GM12878 (cell line): ENCODE measurements at regions not wholly inside any gene's neighbourhood (a gene's known extent, or its start where the extent isn't known, plus 50 kb on each side); places are given as distances from the start of the nearest gene placed in this dataset.

Source experiments
- ATAC-seq: fragments of 200-7000 bp; cut with Tn5 transposase; 3 replicates; pipeline ENCODE4 v1.9.1; 2020; ENCODE audit warnings: mild to moderate bottlenecking, moderate library complexity
- BruUV-seq: library from RNA; stranded (reverse); fragments of 400-500 nt; replicated peaks from 2 replicates; lab custom pipeline; 2021; lab: Mats Ljungman, UMichigan
- CTCF ChIA-PET: fragments of 300-600 bp; sonication (Branson Sonifier 250); formaldehyde crosslinking; extraction: SDS; loops from one replicate; lab custom pipeline; 2021; ENCODE audit warnings: inconsistent platforms; lab: Yijun Ruan, JAX
- POLR2A ChIA-PET: fragments of 350-600 bp; formaldehyde crosslinking; extraction: SDS; loops from one replicate; lab custom pipeline; 2021; ENCODE audit warnings: inconsistent platforms; lab: Charles Lee
- RAD21 ChIA-PET: fragments of 300-600 bp; sonication (Branson Sonifier 250); formaldehyde crosslinking; loops from one replicate; lab custom pipeline; 2023; ENCODE audit warnings: antibody characterized with exemption; ENCODE audit not compliant: unreplicated experiment; lab: Charles Lee
- SMC1A ChIA-PET: fragments of 300-600 bp; sonication (Branson Sonifier 250); formaldehyde crosslinking; loops from one replicate; lab custom pipeline; 2023; ENCODE audit not compliant: unreplicated experiment, uncharacterized antibody; lab: Charles Lee
- DNase-seq: peaks from one replicate; pipeline ENCODE4 v3.0.0-alpha.2; 2011; ENCODE audit warnings: low read depth, low spot score
- FAIRE-seq: peaks from 3 replicates; lab custom pipeline; 2011; peaks lifted over from hg19 to GRCh38; lab: Jason Lieb, UNC
- H2AFZ ChIP-seq: 2 replicates; pipeline ENCODE4 v1.6.0; 2011; ENCODE audit warnings: low read depth, low read length, control low read depth; ENCODE audit not compliant: control insufficient read depth
- H3K27ac ChIP-seq: 2 replicates; pipeline ENCODE4 v1.5.1; 2011; ENCODE audit warnings: control low read depth; ENCODE audit not compliant: control insufficient read depth, insufficient read depth
- H3K27me3 ChIP-seq, 2 experiments: replicated peaks in 1 of 2; 2 replicates each; pipeline versions ENCODE4 v1.6.0 to v1.6.1; 2011; ENCODE audit warnings: low read length in 1 of 2; ENCODE audit not compliant: control insufficient read depth in 2 of 2, insufficient read depth in 2 of 2
- H3K36me3 ChIP-seq, 2 experiments: 2 replicates each; pipeline ENCODE4 v1.5.1; 2011; ENCODE audit warnings: low read length in 1 of 2; ENCODE audit not compliant: control insufficient read depth in 2 of 2, insufficient read depth in 2 of 2
- H3K4me1 ChIP-seq: 2 replicates; pipeline ENCODE4 v1.6.1; 2011; ENCODE audit warnings: mild to moderate bottlenecking, low read length, moderate library complexity, mixed read lengths; ENCODE audit not compliant: control insufficient read depth, insufficient read depth
- H3K4me2 ChIP-seq: 2 replicates; pipeline ENCODE4 v1.6.0; 2011; ENCODE audit warnings: control low read depth; ENCODE audit not compliant: control insufficient read depth, insufficient read depth
- H3K4me3 ChIP-seq: fragments of 200-600 bp; sonication (generic); 2 replicates; pipeline ENCODE4 v1.5.1; 2016
- H3K79me2 ChIP-seq: 2 replicates; pipeline ENCODE4 v1.6.0; 2011; ENCODE audit warnings: low read length; ENCODE audit not compliant: control insufficient read depth, insufficient read depth
- H3K9ac ChIP-seq: 2 replicates; pipeline ENCODE4 v1.8.0; 2011; ENCODE audit warnings: low read length, control low read depth, mixed read lengths; ENCODE audit not compliant: control insufficient read depth, insufficient read depth
- H3K9me3 ChIP-seq: replicated peaks from 3 replicates; pipeline ENCODE4 v1.5.1; 2011; ENCODE audit warnings: mild to moderate bottlenecking, low read length; ENCODE audit not compliant: control insufficient read depth, insufficient read depth
- H4K20me1 ChIP-seq: 2 replicates; pipeline ENCODE4 v1.6.0; 2011; ENCODE audit not compliant: control insufficient read depth, insufficient read depth
- CREB1 ChIP-seq: IDR thresholded peaks from 2 replicates; pipeline ENCODE4 v1.6.1; 2012; ENCODE audit warnings: low read depth, mild to moderate bottlenecking, inconsistent platforms
- ETV6 ChIP-seq, 2 experiments: fragments of 450-650 bp in 1 of 2; IDR thresholded peaks in 1 of 2; conservative IDR thresholded peaks in 1 of 2; 2 replicates each; pipeline ENCODE4 v1.6.1; 2014; ENCODE audit warnings: antibody characterized with exemption in 1 of 2, borderline replicate concordance in 1 of 2, low read depth in 1 of 2, mild to moderate bottlenecking in 1 of 2, moderate library complexity in 1 of 2
- HCFC1 ChIP-seq: fragments of 150-350 bp; IDR thresholded peaks from 2 replicates; pipeline ENCODE4 v1.6.1; 2014; ENCODE audit warnings: low read length
- MEF2B ChIP-seq: fragments of 450-650 bp; IDR thresholded peaks from 2 replicates; pipeline ENCODE4 v1.6.1; 2018; ENCODE audit warnings: mild to moderate bottlenecking, moderate library complexity; ENCODE audit not compliant: partially characterized antibody, poor library complexity, severe bottlenecking
- NFYA ChIP-seq: IDR thresholded peaks from 2 replicates; pipeline ENCODE4 v1.6.1; 2011; ENCODE audit warnings: low read depth, mild to moderate bottlenecking, low read length, improper control_type of control experiment, borderline replicate concordance
- NR2C1 ChIP-seq: fragments of 450-650 bp; IDR thresholded peaks from 2 replicates; pipeline ENCODE4 v1.6.1; 2017; ENCODE audit warnings: antibody characterized with exemption, mild to moderate bottlenecking, moderate library complexity
- NRF1 ChIP-seq: conservative IDR thresholded peaks from 2 replicates; pipeline ENCODE4 v1.6.1; 2011; ENCODE audit warnings: mild to moderate bottlenecking, low read depth, low read length, improper control_type of control experiment
- PKNOX1 ChIP-seq: fragments of 450-650 bp; IDR thresholded peaks from 2 replicates; pipeline ENCODE4 v1.6.1; 2016; ENCODE audit warnings: mild to moderate bottlenecking
- RFX5 ChIP-seq: IDR thresholded peaks from 2 replicates; pipeline ENCODE4 v1.6.1; 2011; ENCODE audit warnings: low read depth, low read length, improper control_type of control experiment
- SREBF1 ChIP-seq: IDR thresholded peaks from 2 replicates; pipeline ENCODE4 v1.6.1; 2012; ENCODE audit warnings: mild to moderate bottlenecking, low read length
- SUPT20H ChIP-seq: IDR thresholded peaks from 2 replicates; pipeline ENCODE4 v1.6.1; 2011; ENCODE audit warnings: low read depth, mild to moderate bottlenecking, low read length, moderate library complexity, borderline replicate concordance; ENCODE audit not compliant: control insufficient read depth
- TCF12 ChIP-seq: IDR thresholded peaks from 2 replicates; pipeline ENCODE4 v1.6.1; 2011; ENCODE audit warnings: low read depth, mild to moderate bottlenecking, low read length
- ZNF274 ChIP-seq: IDR thresholded peaks from one replicate; pipeline ENCODE4 v1.8.0; 2011; ENCODE audit not compliant: insufficient read length, insufficient read depth
- whole genome bisulfite sequencing: methylation state at CpG from one replicate; pipeline ENCODE4 v1.1.6; 2016; ENCODE audit warnings: low lambda C conversion rate; ENCODE audit not compliant: insufficient replicate concordance, insufficient coverage; ENCODE audit errors: missing lambda C conversion rate; 5-methylcytosine and 5-hydroxymethylcytosine counted together
- in situ Hi-C: fragments of 300-500 bp; cut with MboI; formaldehyde crosslinking; loops from 9 replicates; pipeline ENCODE4 v1.14.3; 2018; ENCODE audit warnings: mixed read lengths
- intact Hi-C: fragments of 100-400 bp; cut with micrococcal nuclease; formaldehyde crosslinking; loops from one replicate; pipeline ENCODE4 v1.14.2; 2022; ENCODE audit not compliant: unreplicated experiment
- TF ChIP-seq, protein P1 (sequence below): IDR thresholded peaks from 2 replicates; pipeline ENCODE4 v1.6.1; 2011; ENCODE audit warnings: borderline replicate concordance, low read depth, mild to moderate bottlenecking, moderate library complexity, mixed read lengths, low read length; ENCODE audit not compliant: insufficient read depth; ENCODE audit errors: extremely low read length

GRCh38 chr4:23005691-23006090, 313.0 kb downstream of the GBA3 start:
- Histone ChIP-seq H3K79me2 (no peaks in the 10 kb centered on the region), H3K4me2 (no peak overlapping the region), H3K27me3 (no peaks in the 10 kb centered on the region), H3K9me3 (no peaks in the 10 kb centered on the region), H3K9ac (no peak overlapping the region), H3K4me1 (no peaks in the 10 kb centered on the region), H3K27ac (no peak overlapping the region), H2AFZ (no peak overlapping the region), H3K4me3 (no peak overlapping the region), H3K36me3 (no peaks in the 10 kb centered on the region), H4K20me1 (no peaks in the 10 kb centered on the region)
- ChIA-PET RAD21 (no interaction called here), SMC1A (interaction anchor here (1.0 to 2.9 kb wide), 5 partner anchors 8 to 130 kb away, joined by 3 to 10 read pairs (median 3); no protein-coding TSS in a partner anchor), CTCF (interaction anchor here (1.2 to 2.0 kb wide), 2 partner anchors 9 to 130 kb away, joined by 3 to 7 read pairs; no protein-coding TSS in a partner anchor), POLR2A (no interaction called here)
- intact Hi-C loops, result no loop called here
- ATAC-seq (no peak), DNase-seq (no peak), FAIRE-seq (no peak)
- 27% methylated on average over 1 of the region's 1 CpG for WGBS
- in situ Hi-C loops, result no loop called here
- BruUV-seq, result no TSS peak
- TF ChIP-seq MEF2B, result no peak
- TF ChIP-seq CREB1, result no peak

DNA sequence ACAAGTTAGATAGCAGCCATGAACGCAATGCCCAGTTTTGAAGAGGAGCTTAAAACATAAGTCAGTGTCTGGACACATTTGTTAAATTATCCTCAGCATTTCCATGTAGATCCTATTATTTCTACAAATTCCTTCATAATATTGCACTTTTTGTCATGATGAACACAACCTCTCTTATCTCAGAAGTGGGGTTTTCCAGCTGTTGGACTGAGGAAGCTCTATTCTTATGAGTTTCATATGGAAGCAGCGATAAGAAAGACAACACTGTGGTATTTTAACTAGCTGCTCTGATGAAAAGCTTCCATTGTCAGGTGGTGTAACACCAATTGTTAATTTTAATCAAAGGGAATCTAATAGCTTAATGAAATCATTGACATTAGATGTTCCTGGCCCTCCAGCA, 308.7 kb downstream of the GBA3 start:
- intact Hi-C loops (no loop called here), in situ Hi-C loops (no loop called here)
- Histone ChIP-seq H3K4me1 (no peaks in the 10 kb centered on the region), H3K27ac (no peak overlapping the region), H3K36me3 (no peaks in the 10 kb centered on the region), H3K4me2 (no peak overlapping the region), H3K4me3 (no peak overlapping the region), H4K20me1 (no peaks in the 10 kb centered on the region), H3K79me2 (no peaks in the 10 kb centered on the region), H3K9me3 (no peaks in the 10 kb centered on the region), H3K9ac (no peak overlapping the region), H2AFZ (no peak overlapping the region), H3K27me3 (no peaks in the 10 kb centered on the region)
- no peak for DNase-seq
- SMC1A ChIA-PET, result interaction anchor here (0.6 to 1.8 kb wide), 16 partner anchors 8 to 134 kb away, joined by 3 to 6 read pairs (median 3); no protein-coding TSS in a partner anchor
- ATAC-seq, result no peak
- CTCF ChIA-PET, result interaction anchor here (0.5 to 2.0 kb wide), 13 partner anchors 10 to 339 kb away, joined by 3 to 9 read pairs (median 3); no protein-coding TSS in a partner anchor
- TF ChIP-seq NFYA, result no peak
- no peak for TF ChIP-seq PKNOX1
- TF ChIP-seq SREBF1, result no peak
- TF ChIP-seq RFX5, result no peak
- TF ChIP-seq, protein P1, sequence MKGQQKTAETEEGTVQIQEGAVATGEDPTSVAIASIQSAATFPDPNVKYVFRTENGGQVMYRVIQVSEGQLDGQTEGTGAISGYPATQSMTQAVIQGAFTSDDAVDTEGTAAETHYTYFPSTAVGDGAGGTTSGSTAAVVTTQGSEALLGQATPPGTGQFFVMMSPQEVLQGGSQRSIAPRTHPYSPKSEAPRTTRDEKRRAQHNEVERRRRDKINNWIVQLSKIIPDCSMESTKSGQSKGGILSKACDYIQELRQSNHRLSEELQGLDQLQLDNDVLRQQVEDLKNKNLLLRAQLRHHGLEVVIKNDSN, result no peak
- no peak for TF ChIP-seq NR2C1
- TF ChIP-seq TCF12, result no peak
- TF ChIP-seq NRF1, result no peak
- TF ChIP-seq HCFC1, result no peak
- TF ChIP-seq ETV6 (conservative IDR thresholded peaks at IDR 0.05 in 1 of 2, IDR thresholded peaks at IDR 0.05 in 1 of 2; ENCODE audit: borderline replicate concordance in 1 of 2, low read depth in 1 of 2), result no peak
- no peak for TF ChIP-seq SUPT20H
- no peak for TF ChIP-seq ZNF274
- FAIRE-seq, result no peak
- POLR2A ChIA-PET, result no interaction called here
- no TSS peak for BruUV-seq
- WGBS, result 14% methylated on average over 2 of the region's 2 CpGs
- RAD21 ChIA-PET, result interaction anchor here (0.7 to 1.4 kb wide), 4 partner anchors 10 to 130 kb away, joined by 3 to 4 read pairs (median 3); no protein-coding TSS in a partner anchor
